KBM-7 (cell line): ENCODE measurements at regions not wholly inside any gene's neighbourhood (a gene's known extent, or its start where the extent isn't known, plus 50 kb on each side); places are given as distances from the start of the nearest gene placed in this dataset.

Experiments
- DNase-seq: peaks from one replicate; pipeline ENCODE4 v3.0.0-alpha.2; 2015
- in situ Hi-C: fragments of 300-500 bp; cut with MboI; formaldehyde crosslinking; loops from 2 replicates; pipeline ENCODE4 v1.14.3; 2020; ENCODE audit warnings: low sequenced_read_pairs, low pct_unique_long_range_greater_than_20kb, mixed read lengths

- DNase-seq = no peak
- in situ Hi-C loops = no loop called here
Observed at GRCh38 chr20:24131684-24132083, 143.1 kb upstream of the GGTLC1 start.

GRCh38 chr20:24131281-24131680, 142.7 kb upstream of the GGTLC1 start:
- DNase-seq = no peak
- in situ Hi-C loops = no loop called here

GRCh38 chr20:24129641-24130040, 141.1 kb upstream of the GGTLC1 start:
- in situ Hi-C loops = no loop called here

GRCh38 chr20:24124951-24125650, 136.5 kb upstream of the GGTLC1 start:
- in situ Hi-C loops = no loop called here

More at GRCh38 chr20:24129641-24130040, 141.1 kb upstream of the GGTLC1 start:
- DNase-seq = no peak

GRCh38 chr20:24124003-24124402, 135.4 kb upstream of the GGTLC1 start:
- in situ Hi-C loops = no loop called here
- no peak for DNase-seq

More at GRCh38 chr20:24124951-24125650, 136.5 kb upstream of the GGTLC1 start:
- no peak for DNase-seq

GRCh38 chr20:24118441-24119175, 130.0 kb upstream of the GGTLC1 start:
- in situ Hi-C loops = no loop called here
- DNase-seq = no peak

GRCh38 chr20:24118034-24118433, 129.5 kb upstream of the GGTLC1 start:
- in situ Hi-C loops = no loop called here
- no peak for DNase-seq

GRCh38 chr20:24117383-24117782, 128.8 kb upstream of the GGTLC1 start:
- in situ Hi-C loops = no loop called here
- DNase-seq = no peak

- DNase-seq = no peak
- in situ Hi-C loops = no loop called here
Observed at GRCh38 chr20:24116611-24117010, 128.0 kb upstream of the GGTLC1 start.

GRCh38 chr20:24112360-24112759, 123.8 kb upstream of the GGTLC1 start:
- in situ Hi-C loops = no loop called here
- DNase-seq = no peak

GRCh38 chr20:24111858-24112257, 123.3 kb upstream of the GGTLC1 start:
- in situ Hi-C loops = no loop called here
- DNase-seq = no peak

- in situ Hi-C loops = no loop called here
- no peak for DNase-seq
Observed at GRCh38 chr20:24109537-24109936, 121.0 kb upstream of the GGTLC1 start.

GRCh38 chr20:24109008-24109407, 120.4 kb upstream of the GGTLC1 start:
- in situ Hi-C loops = no loop called here
- no peak for DNase-seq

GRCh38 chr20:24108581-24108980, 120.0 kb upstream of the GGTLC1 start:
- no peak for DNase-seq
- in situ Hi-C loops = no loop called here

- DNase-seq = no peak
- in situ Hi-C loops = no loop called here
Observed at GRCh38 chr20:24106801-24107445, 118.3 kb upstream of the GGTLC1 start.

- in situ Hi-C loops = no loop called here
- DNase-seq = no peak
Observed at GRCh38 chr20:24106150-24106800, 117.7 kb upstream of the GGTLC1 start.

- in situ Hi-C loops = no loop called here
- no peak for DNase-seq
Observed at GRCh38 chr20:24102749-24103333, 114.3 kb upstream of the GGTLC1 start.

GRCh38 chr20:24102290-24102689, 113.7 kb upstream of the GGTLC1 start:
- peak; percentile 53 for DNase-seq
- in situ Hi-C loops = no loop called here

GRCh38 chr20:24100370-24101011, 111.9 kb upstream of the GGTLC1 start:
- peak; percentile 33 for DNase-seq
- in situ Hi-C loops = no loop called here
